ENCODE measurements at regions not wholly inside any gene's neighbourhood (a gene's known extent, or its start where the extent isn't known, plus 50 kb on each side); places are given as distances from the start of the nearest gene placed in this dataset.

- no peak for DNase-seq
Observed at GRCh38 chr11:107218123-107219013, 200.1 kb upstream of the GUCY1A2 start.

GRCh38 chr11:107217444-107217843 lies 199.2 kb upstream of the GUCY1A2 start:
- no peak for DNase-seq

- no peak for DNase-seq
Observed at GRCh38 chr11:107215010-107215409, 196.7 kb upstream of the GUCY1A2 start.

- DNase-seq, result no peak
Observed at GRCh38 chr11:107203656-107204055, 185.4 kb upstream of the GUCY1A2 start.

DNA sequence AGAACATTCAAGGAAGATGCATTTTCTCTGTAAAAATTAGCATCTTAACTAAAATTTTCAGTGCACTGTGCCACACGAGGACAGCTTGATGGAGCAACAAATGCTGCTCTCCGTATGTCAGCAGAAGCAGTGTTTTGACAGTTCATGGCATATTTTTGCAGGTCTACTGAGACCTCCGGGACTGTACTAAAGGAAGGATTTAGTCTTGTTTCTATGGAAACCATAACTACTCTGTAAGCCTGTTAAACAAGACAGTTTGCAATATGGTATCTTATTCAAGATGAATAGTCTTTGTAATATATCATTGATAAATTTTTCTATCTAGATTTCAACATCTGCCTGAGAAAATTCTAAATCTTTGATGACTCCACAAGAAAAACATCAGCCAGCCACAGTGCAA lies 184.0 kb upstream of the GUCY1A2 start:
- DNase-seq, result no peak

GRCh38 chr11:107198490-107199007 lies 180.3 kb upstream of the GUCY1A2 start:
- no peak for DNase-seq

DNA sequence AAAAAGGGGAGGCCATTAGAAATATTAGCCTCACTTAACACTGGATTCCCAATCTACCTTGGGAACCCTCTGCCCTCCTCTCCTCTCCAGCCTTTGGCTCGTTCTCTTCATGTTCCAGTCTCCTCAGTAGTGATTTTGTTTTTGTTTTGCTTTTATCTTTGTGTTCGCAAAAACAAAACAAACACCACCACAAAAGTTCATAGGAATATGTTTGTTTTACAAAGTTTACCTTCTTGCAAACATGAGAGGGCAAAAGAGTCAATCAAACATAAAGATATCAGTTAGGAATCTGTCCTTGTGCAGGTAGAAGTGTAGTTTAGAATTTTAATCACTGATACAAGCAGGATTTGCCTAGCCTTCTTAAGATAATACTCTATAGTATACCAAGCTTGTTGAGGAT lies 179.7 kb upstream of the GUCY1A2 start:
- no peak for DNase-seq

- no peak for DNase-seq
Observed at GRCh38 chr11:107196732-107197131, 178.5 kb upstream of the GUCY1A2 start.

DNA sequence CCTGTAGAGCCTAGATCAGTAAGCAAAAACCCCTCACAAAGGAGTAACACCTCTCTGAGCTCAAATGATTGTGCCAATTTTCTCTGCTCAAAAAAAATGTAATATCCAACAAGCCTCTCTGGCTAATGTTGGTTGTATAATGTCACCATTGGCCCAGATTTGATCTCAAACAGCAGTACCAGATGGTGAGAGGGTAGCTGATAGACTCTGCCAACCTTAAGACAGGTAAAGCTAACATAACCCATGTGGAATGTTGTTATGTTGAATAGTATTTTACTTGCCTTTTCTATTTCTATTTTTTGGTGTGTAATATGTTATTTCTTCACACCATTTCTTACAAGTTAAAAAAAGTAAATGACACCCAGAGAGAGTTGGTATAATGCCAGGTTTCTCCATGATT lies 166.7 kb upstream of the GUCY1A2 start:
- DNase-seq, result no peak

GRCh38 chr11:107183953-107184352 lies 165.7 kb upstream of the GUCY1A2 start:
- DNase-seq, result no peak

DNA sequence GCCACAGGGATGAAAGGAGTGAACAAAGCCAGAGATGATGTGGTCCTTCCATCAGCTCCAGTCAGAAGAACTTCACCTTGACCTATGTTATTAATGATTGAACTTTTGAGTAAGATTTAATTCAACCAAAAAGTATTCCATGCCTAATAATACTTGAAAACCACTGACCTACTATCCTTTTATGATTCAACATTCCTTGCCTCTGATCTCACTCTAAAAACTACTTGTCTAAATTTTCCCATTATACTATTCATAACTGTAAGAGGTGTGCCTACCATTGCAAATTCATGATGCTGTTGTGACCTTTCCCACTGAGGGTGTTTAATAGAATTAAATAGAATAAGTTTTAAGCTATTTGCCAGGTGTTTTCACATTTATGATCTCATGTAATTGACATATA lies 164.7 kb upstream of the GUCY1A2 start:
- DNase-seq, result no peak

GRCh38 chr11:107180236-107180635 lies 162.0 kb upstream of the GUCY1A2 start:
- no peak for DNase-seq

DNA sequence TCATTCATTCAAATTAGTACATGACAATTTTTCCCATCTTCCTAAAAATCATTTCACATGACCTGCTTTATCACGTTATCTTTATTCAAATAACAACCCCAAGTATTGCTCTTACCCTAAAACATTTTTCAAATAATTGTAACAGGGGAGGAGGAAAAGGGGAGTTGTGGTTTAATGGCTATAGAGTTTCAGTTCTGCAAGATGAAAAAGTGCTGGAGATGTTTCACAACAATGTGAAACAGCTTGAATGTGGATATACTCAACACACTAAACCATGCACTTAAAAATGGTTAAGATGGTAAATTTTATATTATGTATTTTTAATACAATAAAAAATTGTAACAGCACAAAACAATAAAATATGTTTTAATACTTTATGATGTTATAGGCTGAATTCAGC lies 161.6 kb upstream of the GUCY1A2 start:
- no peak for DNase-seq

GRCh38 chr11:107177106-107177477 lies 158.8 kb upstream of the GUCY1A2 start:
- DNase-seq, result no peak

GRCh38 chr11:107176148-107177105 lies 158.2 kb upstream of the GUCY1A2 start:
- DNase-seq, result no peak

GRCh38 chr11:107174856-107175255 lies 156.6 kb upstream of the GUCY1A2 start:
- DNase-seq, result no peak

GRCh38 chr11:107172996-107173395 lies 154.7 kb upstream of the GUCY1A2 start:
- DNase-seq, result no peak

DNA sequence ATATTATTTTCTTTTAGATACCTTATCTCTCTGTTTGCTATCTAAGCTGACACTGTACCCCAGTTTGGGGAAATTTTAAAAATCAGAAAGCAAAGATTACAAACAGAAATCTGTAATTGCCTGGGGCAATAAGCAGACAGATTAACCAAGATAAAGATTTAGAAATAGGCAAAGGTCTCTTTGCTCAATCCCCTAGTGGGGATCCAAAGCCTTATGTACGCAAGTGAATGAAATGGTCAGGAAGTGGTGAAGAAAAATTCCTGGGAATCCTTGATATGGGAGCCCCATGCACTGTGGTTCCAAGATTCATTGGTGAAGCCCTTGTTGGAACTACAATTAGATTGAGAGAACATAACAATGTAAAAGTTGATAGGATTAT lies 139.5 kb upstream of the GUCY1A2 start:
- no peak for DNase-seq

- no peak for DNase-seq
Observed at GRCh38 chr11:107157146-107157808, 139.0 kb upstream of the GUCY1A2 start.

GRCh38 chr11:107151579-107151978 lies 133.3 kb upstream of the GUCY1A2 start:
- DNase-seq, result no peak

DNA sequence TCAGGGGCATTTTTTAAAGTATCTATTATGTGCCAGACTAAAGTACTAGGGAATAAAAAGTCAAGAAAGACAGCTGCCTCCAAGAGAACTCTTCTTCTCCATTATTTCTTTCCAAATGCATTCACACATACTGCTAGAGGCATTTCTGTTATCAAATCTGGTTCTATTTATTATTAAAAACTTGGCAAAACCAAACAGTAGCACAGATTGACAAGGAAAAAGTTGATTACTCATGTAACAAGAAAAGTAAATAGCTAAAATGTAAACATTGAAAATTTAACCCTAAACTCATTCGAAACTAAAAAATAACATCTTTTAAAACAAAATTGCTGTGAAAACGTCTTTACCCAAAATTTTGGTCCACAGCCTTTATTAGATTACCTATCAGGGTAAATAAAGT lies 132.9 kb upstream of the GUCY1A2 start:
- DNase-seq, result no peak

DNA sequence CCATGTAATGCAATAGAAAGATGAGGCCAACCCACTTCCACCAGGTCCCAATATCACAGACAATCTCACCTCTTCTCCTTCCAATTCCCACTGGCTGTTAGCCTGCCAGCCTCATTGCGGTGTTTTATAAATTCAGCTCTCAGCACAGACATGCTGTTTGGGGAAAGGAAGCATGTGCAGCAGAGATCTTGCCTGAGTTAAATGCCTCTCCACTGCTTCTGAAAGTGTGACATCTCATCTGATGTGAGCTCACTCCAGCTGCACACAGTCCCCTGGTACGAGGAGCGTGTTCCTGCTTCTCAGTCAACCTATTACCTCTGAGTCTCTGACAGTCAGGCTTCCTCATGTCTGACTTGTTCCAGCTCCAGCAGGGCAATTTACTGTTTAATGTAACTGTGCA lies 122.7 kb upstream of the GUCY1A2 start:
- no peak for DNase-seq

DNA sequence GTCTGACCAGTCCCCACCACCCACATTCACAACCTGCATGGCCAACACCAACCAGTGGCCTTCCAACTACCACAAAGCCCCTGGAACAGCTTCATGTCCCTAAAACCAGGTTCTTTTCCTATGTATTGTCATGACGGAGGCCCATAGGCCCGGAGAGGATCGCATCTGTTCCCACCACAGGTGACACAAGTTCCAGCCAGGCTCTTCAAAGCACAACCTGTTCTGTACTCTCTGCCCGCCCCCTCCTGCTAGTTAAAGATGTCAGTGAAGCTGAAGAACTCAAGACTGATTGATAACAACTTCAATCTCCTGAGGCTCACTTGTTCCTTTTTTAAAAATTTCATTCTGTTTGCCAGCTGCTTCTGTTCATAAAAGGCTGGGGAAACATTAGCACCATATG lies 121.1 kb upstream of the GUCY1A2 start:
- DNase-seq, result no peak

Measured in hippocampal formation (tissue), 2 donors.